ENCODE measurements at regions not wholly inside any gene's neighbourhood (a gene's known extent, or its start where the extent isn't known, plus 50 kb on each side); places are given as distances from the start of the nearest gene placed in this dataset.

DNA sequence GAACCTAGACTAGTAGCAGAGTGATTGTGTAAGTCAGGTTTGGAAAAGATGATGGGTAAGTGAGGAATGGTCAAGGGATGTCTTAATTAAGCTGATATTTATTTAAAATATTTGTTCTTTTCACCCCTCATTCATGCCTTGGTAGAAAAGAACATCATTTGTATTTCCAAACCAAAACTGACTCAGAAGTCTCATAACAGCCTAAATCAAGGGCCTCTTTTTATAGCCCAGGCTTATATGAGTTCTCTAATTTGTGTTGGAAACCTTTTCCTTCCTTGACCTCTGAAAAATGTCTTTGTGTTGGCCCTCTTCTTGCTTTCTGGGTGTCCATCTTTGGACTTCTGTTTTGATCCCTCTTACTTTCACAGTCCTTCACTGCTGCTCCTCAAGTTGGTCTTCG is 1428.2 kb downstream of the MRPL39 start:
- TF ChIP-seq, protein P1, sequence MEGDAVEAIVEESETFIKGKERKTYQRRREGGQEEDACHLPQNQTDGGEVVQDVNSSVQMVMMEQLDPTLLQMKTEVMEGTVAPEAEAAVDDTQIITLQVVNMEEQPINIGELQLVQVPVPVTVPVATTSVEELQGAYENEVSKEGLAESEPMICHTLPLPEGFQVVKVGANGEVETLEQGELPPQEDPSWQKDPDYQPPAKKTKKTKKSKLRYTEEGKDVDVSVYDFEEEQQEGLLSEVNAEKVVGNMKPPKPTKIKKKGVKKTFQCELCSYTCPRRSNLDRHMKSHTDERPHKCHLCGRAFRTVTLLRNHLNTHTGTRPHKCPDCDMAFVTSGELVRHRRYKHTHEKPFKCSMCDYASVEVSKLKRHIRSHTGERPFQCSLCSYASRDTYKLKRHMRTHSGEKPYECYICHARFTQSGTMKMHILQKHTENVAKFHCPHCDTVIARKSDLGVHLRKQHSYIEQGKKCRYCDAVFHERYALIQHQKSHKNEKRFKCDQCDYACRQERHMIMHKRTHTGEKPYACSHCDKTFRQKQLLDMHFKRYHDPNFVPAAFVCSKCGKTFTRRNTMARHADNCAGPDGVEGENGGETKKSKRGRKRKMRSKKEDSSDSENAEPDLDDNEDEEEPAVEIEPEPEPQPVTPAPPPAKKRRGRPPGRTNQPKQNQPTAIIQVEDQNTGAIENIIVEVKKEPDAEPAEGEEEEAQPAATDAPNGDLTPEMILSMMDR (IDR thresholded peaks at IDR 0.05; ENCODE audit: poor library complexity, severe bottlenecking): no peak
- H3K4me3 ChIP-seq (ENCODE audit: severe bottlenecking): no peak overlapping the region
- H3K27me3 ChIP-seq (ENCODE audit: insufficient read depth, poor library complexity, severe bottlenecking): peaks cover 1% of the 10 kb centered on the region

DNA sequence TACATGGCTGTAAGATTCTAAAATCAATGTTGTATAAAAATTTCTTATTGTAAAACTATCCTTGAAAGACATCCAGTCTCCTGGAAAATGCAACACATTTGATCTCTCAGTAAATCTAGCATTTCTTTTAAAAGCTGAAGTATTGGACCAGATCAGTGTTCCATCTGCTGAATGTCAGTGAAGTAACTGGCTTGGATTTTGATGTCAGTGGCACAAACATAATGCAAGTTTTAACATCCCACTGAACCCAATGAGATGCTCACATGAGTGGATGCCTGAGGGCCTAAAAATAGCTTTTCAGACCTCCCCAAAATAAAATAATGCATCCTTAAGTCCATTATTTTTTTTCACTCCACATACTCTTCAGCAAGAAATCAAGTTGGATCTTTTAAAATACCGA is 1432.2 kb downstream of the MRPL39 start:
- no peaks in the 10 kb centered on the region for H3K27me3 ChIP-seq (ENCODE audit: insufficient read depth, poor library complexity, severe bottlenecking)
- no peak overlapping the region for H3K4me3 ChIP-seq (ENCODE audit: severe bottlenecking)
- H3K9me3 ChIP-seq (ENCODE audit: severe bottlenecking): no peaks in the 10 kb centered on the region
- no peaks in the 10 kb centered on the region for H3K36me3 ChIP-seq (ENCODE audit: low read depth)
- DNase-seq (ENCODE audit: low spot score) (no peak), ATAC-seq (ENCODE audit: low read depth) (no peak)
- no peak overlapping the region for H3K27ac ChIP-seq (ENCODE audit: poor library complexity, severe bottlenecking)
- no peaks in the 10 kb centered on the region for H3K4me1 ChIP-seq (ENCODE audit: insufficient read depth, poor library complexity, severe bottlenecking)
- TF ChIP-seq, protein P1 (IDR thresholded peaks at IDR 0.05; ENCODE audit: poor library complexity, severe bottlenecking): no peak

More for the DNA sequence above, 1428.2 kb downstream of the MRPL39 start:
- Histone ChIP-seq H3K4me1 (ENCODE audit: insufficient read depth, poor library complexity, severe bottlenecking) (no peaks in the 10 kb centered on the region), H3K27ac (ENCODE audit: poor library complexity, severe bottlenecking) (no peak overlapping the region), H3K36me3 (ENCODE audit: low read depth) (no peaks in the 10 kb centered on the region), H3K9me3 (ENCODE audit: severe bottlenecking) (no peaks in the 10 kb centered on the region)
- no peak for ATAC-seq (ENCODE audit: low read depth)
- no peak for DNase-seq (ENCODE audit: low spot score)

DNA sequence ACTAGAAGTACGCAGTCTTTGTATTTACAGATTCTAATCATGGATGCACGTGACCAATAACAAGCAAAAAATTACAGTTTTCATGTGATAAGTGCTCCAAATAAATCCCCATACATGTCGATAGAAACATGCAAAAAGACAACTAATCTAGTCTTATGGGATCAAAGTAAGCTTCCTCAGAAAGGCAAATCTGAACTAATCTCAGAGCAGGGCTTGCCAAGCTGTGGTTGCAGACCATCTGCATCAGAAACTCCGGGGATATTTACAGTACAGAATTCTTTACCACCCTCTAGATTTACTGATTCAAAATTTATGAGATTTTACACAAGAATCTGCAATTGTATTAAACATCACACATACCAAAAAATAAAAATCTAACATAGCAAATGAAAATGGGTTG is 1435.5 kb downstream of the MRPL39 start:
- no peak overlapping the region for H3K4me3 ChIP-seq (ENCODE audit: severe bottlenecking)
- no peaks in the 10 kb centered on the region for H3K27me3 ChIP-seq (ENCODE audit: insufficient read depth, poor library complexity, severe bottlenecking)
- DNase-seq (ENCODE audit: low spot score): no peak
- H3K9me3 ChIP-seq (ENCODE audit: severe bottlenecking): no peaks in the 10 kb centered on the region
- H3K27ac ChIP-seq (ENCODE audit: poor library complexity, severe bottlenecking): no peak overlapping the region
- no peaks in the 10 kb centered on the region for H3K36me3 ChIP-seq (ENCODE audit: low read depth)
- TF ChIP-seq, protein P1 (IDR thresholded peaks at IDR 0.05; ENCODE audit: poor library complexity, severe bottlenecking): no peak
- H3K4me1 ChIP-seq (ENCODE audit: insufficient read depth, poor library complexity, severe bottlenecking): no peaks in the 10 kb centered on the region
- ATAC-seq (ENCODE audit: low read depth): no peak

DNA sequence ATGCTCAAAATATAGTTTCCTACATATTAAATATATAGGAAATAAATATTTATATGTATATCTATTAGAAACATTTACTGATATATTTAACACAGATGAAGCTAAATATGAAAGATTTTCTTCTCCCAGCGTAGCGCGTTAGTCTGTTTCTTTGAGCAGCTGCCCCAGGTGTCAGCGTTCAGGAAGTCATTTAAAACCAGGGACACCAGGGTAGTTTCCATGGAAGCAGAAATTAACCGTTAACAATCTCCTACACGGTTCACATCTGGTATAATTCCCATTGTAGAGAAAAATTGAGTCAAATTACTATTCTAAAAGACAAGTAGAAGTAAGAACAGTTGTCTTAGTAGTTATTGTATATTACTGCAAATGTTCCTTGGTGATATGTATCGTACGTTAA is 1443.7 kb downstream of the MRPL39 start:
- Histone ChIP-seq H3K9me3 (ENCODE audit: severe bottlenecking) (no peaks in the 10 kb centered on the region), H3K27ac (ENCODE audit: poor library complexity, severe bottlenecking) (no peak overlapping the region), H3K4me3 (ENCODE audit: severe bottlenecking) (no peak overlapping the region), H3K36me3 (ENCODE audit: low read depth) (no peaks in the 10 kb centered on the region), H3K4me1 (ENCODE audit: insufficient read depth, poor library complexity, severe bottlenecking) (no peaks in the 10 kb centered on the region), H3K27me3 (ENCODE audit: insufficient read depth, poor library complexity, severe bottlenecking) (peaks cover 16% of the 10 kb centered on the region)
- TF ChIP-seq, protein P1 (IDR thresholded peaks at IDR 0.05; ENCODE audit: poor library complexity, severe bottlenecking): no peak
- ATAC-seq (ENCODE audit: low read depth) (no peak), DNase-seq (ENCODE audit: low spot score) (no peak)

DNA sequence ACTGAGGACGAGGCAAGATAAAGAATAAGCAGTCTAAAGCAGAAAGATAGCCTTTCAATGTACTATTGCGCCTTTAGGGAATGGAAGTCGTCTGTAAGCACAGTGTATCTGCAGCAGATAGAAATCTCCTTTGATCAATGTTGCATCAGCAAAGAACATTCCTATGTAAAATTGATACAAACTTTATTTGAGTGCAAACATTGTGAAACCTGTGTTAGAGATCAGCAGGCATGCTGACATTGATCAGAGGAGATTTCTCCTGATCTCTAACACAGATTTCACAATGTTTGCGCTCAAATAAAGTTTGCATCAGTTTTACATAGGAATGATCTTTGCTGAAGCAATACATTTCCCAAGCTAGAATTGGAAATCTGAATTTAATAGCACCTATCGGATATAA is 1446.8 kb downstream of the MRPL39 start:
- TF ChIP-seq, protein P1 (IDR thresholded peaks at IDR 0.05; ENCODE audit: poor library complexity, severe bottlenecking): no peak
- ATAC-seq (ENCODE audit: low read depth) (no peak), DNase-seq (ENCODE audit: low spot score) (no peak)
- H3K27me3 ChIP-seq (ENCODE audit: insufficient read depth, poor library complexity, severe bottlenecking): peaks cover 22% of the 10 kb centered on the region
- no peak overlapping the region for H3K4me3 ChIP-seq (ENCODE audit: severe bottlenecking)
- no peaks in the 10 kb centered on the region for H3K36me3 ChIP-seq (ENCODE audit: low read depth)
- H3K4me1 ChIP-seq (ENCODE audit: insufficient read depth, poor library complexity, severe bottlenecking): no peaks in the 10 kb centered on the region
- H3K27ac ChIP-seq (ENCODE audit: poor library complexity, severe bottlenecking): no peak overlapping the region
- H3K9me3 ChIP-seq (ENCODE audit: severe bottlenecking): no peaks in the 10 kb centered on the region

All from RWPE2 (cell line).